PC-9 (cell line): ENCODE measurements at regions not wholly inside any gene's neighbourhood (a gene's known extent, or its start where the extent isn't known, plus 50 kb on each side); places are given as distances from the start of the nearest gene placed in this dataset.

Source experiments
- CTCF ChIP-seq: fragments of 200-600 bp; sonication (generic); conservative IDR thresholded peaks from 2 replicates; pipeline ENCODE4 v1.6.1; 2017; ENCODE audit warnings: mixed run types, antibody characterized with exemption, mild to moderate bottlenecking, moderate library complexity
- EZH2 ChIP-seq: fragments of 200-600 bp; sonication (generic); IDR thresholded peaks from 2 replicates; pipeline ENCODE4 v1.8.0; 2017; ENCODE audit warnings: antibody characterized with exemption, low read depth

DNA sequence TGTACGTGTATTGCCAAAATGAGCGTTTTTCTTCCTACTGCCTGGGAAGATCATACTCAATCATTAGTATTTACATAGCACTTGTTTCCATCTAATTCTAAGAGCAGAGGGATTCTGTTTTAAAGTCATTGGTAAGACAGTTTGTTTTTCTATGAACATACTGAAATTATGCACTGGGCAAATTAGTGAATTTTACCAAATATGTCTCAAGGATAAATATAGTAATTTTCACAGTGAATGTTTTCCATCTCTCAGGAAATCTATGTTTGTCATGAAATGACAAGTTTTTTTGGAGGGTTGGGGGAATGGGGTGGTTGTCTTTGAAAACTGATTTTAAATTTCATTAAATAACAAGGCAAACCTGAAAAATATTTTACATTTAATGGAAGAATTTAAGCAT, 441.3 kb upstream of the ARRDC3 start:
- no peak for TF ChIP-seq CTCF
- no peak for TF ChIP-seq EZH2
